ENCODE measurements at regions not wholly inside any gene's neighbourhood (a gene's known extent, or its start where the extent isn't known, plus 50 kb on each side); places are given as distances from the start of the nearest gene placed in this dataset.

DNA sequence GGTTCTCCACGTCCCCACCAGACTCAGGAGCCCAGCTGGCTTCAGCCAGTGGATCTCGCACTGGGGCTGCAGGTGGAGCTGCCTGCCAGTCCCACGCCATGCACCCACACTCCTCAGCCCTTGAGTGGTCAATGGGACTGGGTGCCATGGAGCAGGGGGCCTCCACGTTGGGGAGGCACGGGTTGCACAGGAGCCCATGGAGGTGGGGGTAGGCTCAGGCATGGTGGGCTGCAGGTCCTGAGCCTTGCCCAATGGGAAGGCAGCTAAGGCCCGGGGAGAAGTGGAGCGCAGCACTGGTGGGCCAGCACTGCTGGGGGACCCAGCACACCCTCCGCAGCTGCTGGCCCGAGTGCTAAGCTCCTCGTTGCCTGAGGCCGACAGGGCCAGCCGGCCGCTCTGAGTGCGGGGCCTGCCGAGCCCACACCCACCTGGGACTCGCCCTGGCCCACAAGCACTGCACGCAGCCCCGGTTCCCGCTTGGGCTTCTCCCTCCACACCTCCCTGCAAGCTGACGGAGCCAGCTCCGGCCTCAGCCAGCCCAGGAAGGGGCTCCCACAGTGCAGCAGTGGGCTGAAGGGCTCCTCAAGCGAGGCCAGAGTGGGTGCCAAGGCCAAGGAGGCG lies 258.5 kb upstream of the PDGFD start:
- TF ChIP-seq, protein P1, sequence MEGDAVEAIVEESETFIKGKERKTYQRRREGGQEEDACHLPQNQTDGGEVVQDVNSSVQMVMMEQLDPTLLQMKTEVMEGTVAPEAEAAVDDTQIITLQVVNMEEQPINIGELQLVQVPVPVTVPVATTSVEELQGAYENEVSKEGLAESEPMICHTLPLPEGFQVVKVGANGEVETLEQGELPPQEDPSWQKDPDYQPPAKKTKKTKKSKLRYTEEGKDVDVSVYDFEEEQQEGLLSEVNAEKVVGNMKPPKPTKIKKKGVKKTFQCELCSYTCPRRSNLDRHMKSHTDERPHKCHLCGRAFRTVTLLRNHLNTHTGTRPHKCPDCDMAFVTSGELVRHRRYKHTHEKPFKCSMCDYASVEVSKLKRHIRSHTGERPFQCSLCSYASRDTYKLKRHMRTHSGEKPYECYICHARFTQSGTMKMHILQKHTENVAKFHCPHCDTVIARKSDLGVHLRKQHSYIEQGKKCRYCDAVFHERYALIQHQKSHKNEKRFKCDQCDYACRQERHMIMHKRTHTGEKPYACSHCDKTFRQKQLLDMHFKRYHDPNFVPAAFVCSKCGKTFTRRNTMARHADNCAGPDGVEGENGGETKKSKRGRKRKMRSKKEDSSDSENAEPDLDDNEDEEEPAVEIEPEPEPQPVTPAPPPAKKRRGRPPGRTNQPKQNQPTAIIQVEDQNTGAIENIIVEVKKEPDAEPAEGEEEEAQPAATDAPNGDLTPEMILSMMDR (IDR thresholded peaks at IDR 0.05): no peak
- TF ChIP-seq POLR2AphosphoS5 (IDR thresholded peaks at IDR 0.05) (no peak), POLR2A (IDR thresholded peaks at IDR 0.05) (no peak)
